ENCODE measurements at regions not wholly inside any gene's neighbourhood (a gene's known extent, or its start where the extent isn't known, plus 50 kb on each side); places are given as distances from the start of the nearest gene placed in this dataset.

GRCh38 chr17:70310221-70310672 lies 140.9 kb downstream of the KCNJ2 start:
- TF ChIP-seq POLR2A (IDR thresholded peaks at IDR 0.05) (no peak), CTCF (IDR thresholded peaks at IDR 0.05) (no peak)

Measured in ovary (tissue), 3 donors.